ENCODE measurements at regions not wholly inside any gene's neighbourhood (a gene's known extent, or its start where the extent isn't known, plus 50 kb on each side); places are given as distances from the start of the nearest gene placed in this dataset.
A peak's percentile ranks its signal among the peaks of the same experiment; 100 is the strongest.

DNA sequence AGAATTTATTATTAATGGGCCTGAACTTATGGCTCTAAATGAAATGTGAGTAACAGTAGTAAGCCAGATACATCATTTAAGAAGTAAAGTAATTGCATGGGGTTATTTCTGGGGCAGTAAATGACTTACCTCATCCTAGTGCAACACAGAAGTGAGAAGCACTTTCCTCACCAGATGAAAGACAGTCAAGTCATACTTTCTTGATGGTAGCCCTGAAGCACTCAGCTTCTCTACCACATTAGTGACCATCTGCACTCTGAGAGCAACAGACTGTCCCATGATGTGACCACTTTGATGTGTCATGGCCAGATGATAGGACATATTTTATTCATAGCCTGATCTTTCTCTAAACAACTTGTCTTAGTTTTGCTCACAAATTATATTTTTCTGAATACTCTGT lies 369.5 kb upstream of the PHF14 start:
- TF ChIP-seq FOXM1 (IDR thresholded peaks at IDR 0.05; ENCODE audit: borderline replicate concordance, low read depth) (no peak), NFIC (IDR thresholded peaks at IDR 0.05) (no peak), EP300 (IDR thresholded peaks at IDR 0.05; ENCODE audit: borderline replicate concordance) (no peak), CREB1 (IDR thresholded peaks at IDR 0.05; ENCODE audit: low read depth) (no peak), TEAD4 (IDR thresholded peaks at IDR 0.05) (no peak), TCF12 (IDR thresholded peaks at IDR 0.05; ENCODE audit: low read depth) (no peak), CEBPB (IDR thresholded peaks at IDR 0.05) (no peak), YY1 (IDR thresholded peaks at IDR 0.05; ENCODE audit: low read depth) (no peak), ZBTB7A (IDR thresholded peaks at IDR 0.05; ENCODE audit: low read depth) (no peak), EGR1 (IDR thresholded peaks at IDR 0.05) (no peak), RAD21 (IDR thresholded peaks at IDR 0.05; ENCODE audit: low read depth) (no peak), TAF1 (IDR thresholded peaks at IDR 0.05; ENCODE audit: low read depth) (no peak)
- TF ChIP-seq, protein P1, sequence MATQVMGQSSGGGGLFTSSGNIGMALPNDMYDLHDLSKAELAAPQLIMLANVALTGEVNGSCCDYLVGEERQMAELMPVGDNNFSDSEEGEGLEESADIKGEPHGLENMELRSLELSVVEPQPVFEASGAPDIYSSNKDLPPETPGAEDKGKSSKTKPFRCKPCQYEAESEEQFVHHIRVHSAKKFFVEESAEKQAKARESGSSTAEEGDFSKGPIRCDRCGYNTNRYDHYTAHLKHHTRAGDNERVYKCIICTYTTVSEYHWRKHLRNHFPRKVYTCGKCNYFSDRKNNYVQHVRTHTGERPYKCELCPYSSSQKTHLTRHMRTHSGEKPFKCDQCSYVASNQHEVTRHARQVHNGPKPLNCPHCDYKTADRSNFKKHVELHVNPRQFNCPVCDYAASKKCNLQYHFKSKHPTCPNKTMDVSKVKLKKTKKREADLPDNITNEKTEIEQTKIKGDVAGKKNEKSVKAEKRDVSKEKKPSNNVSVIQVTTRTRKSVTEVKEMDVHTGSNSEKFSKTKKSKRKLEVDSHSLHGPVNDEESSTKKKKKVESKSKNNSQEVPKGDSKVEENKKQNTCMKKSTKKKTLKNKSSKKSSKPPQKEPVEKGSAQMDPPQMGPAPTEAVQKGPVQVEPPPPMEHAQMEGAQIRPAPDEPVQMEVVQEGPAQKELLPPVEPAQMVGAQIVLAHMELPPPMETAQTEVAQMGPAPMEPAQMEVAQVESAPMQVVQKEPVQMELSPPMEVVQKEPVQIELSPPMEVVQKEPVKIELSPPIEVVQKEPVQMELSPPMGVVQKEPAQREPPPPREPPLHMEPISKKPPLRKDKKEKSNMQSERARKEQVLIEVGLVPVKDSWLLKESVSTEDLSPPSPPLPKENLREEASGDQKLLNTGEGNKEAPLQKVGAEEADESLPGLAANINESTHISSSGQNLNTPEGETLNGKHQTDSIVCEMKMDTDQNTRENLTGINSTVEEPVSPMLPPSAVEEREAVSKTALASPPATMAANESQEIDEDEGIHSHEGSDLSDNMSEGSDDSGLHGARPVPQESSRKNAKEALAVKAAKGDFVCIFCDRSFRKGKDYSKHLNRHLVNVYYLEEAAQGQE (IDR thresholded peaks at IDR 0.05; ENCODE audit: low read depth) = no peak
- TF ChIP-seq, protein P2, sequence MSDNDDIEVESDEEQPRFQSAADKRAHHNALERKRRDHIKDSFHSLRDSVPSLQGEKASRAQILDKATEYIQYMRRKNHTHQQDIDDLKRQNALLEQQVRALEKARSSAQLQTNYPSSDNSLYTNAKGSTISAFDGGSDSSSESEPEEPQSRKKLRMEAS (IDR thresholded peaks at IDR 0.05) = no peak
- TF ChIP-seq, protein P3, sequence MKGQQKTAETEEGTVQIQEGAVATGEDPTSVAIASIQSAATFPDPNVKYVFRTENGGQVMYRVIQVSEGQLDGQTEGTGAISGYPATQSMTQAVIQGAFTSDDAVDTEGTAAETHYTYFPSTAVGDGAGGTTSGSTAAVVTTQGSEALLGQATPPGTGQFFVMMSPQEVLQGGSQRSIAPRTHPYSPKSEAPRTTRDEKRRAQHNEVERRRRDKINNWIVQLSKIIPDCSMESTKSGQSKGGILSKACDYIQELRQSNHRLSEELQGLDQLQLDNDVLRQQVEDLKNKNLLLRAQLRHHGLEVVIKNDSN (IDR thresholded peaks at IDR 0.05) = no peak

DNA sequence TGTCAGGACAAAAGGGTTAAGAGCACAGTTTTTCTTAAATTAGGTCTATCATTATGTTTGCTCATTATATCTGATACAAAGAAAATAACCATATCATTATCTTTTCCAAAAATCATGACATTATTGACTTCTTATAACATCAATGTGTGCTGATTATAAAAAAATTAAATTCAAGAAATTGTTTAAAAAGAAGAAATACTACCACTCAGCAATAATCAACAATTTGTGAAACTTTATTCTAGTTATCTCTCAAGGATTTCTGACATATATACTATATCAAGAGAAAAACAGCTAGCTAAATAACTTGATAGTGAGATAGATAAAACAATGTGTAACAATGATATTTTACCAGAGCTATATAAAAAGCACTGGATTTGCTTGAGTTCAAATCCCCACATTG lies 360.7 kb upstream of the PHF14 start:
- no peak for TF ChIP-seq CEBPB (IDR thresholded peaks at IDR 0.05)
- TF ChIP-seq, protein P3 (IDR thresholded peaks at IDR 0.05) = no peak
- TF ChIP-seq FOXM1 (IDR thresholded peaks at IDR 0.05; ENCODE audit: borderline replicate concordance, low read depth) = no peak
- TF ChIP-seq RAD21 (IDR thresholded peaks at IDR 0.05; ENCODE audit: low read depth) = no peak
- TF ChIP-seq YY1 (IDR thresholded peaks at IDR 0.05; ENCODE audit: low read depth) = no peak
- no peak for TF ChIP-seq NFIC (IDR thresholded peaks at IDR 0.05)
- TF ChIP-seq ZBTB7A (IDR thresholded peaks at IDR 0.05; ENCODE audit: low read depth) = no peak
- TF ChIP-seq TEAD4 (IDR thresholded peaks at IDR 0.05) = no peak

DNA sequence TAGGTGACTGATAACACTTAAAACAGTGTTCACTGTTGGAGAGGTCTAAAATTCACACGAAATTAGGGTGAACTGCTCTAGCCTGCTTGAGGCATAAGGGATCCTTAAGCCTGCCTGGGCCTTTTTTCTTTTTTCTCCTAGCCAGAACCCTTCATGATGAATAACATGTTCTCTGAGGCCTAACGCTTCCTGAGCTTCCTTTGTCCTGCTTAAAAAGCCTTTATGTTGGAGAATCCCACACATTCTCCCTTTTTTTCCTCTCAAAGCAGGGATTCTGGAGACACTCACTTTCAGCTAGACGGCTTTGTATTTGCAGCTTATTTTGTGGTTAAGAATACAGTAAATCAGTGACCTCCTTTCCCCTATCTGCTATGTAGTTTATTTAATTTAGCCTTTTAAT lies 354.7 kb upstream of the PHF14 start:
- TF ChIP-seq, protein P3 (IDR thresholded peaks at IDR 0.05) = no peak
- TF ChIP-seq EGR1 (IDR thresholded peaks at IDR 0.05) (no peak), YY1 (IDR thresholded peaks at IDR 0.05; ENCODE audit: low read depth) (no peak), CEBPB (IDR thresholded peaks at IDR 0.05) (no peak), FOXM1 (IDR thresholded peaks at IDR 0.05; ENCODE audit: borderline replicate concordance, low read depth) (no peak), TCF12 (IDR thresholded peaks at IDR 0.05; ENCODE audit: low read depth) (no peak), TAF1 (IDR thresholded peaks at IDR 0.05; ENCODE audit: low read depth) (no peak), ZBTB7A (IDR thresholded peaks at IDR 0.05; ENCODE audit: low read depth) (no peak), NFIC (IDR thresholded peaks at IDR 0.05) (no peak), CREB1 (IDR thresholded peaks at IDR 0.05; ENCODE audit: low read depth) (no peak), TEAD4 (IDR thresholded peaks at IDR 0.05) (no peak), RAD21 (IDR thresholded peaks at IDR 0.05; ENCODE audit: low read depth) (no peak)
- TF ChIP-seq, protein P1 (IDR thresholded peaks at IDR 0.05; ENCODE audit: low read depth) = no peak
- TF ChIP-seq, protein P2 (IDR thresholded peaks at IDR 0.05) = no peak

DNA sequence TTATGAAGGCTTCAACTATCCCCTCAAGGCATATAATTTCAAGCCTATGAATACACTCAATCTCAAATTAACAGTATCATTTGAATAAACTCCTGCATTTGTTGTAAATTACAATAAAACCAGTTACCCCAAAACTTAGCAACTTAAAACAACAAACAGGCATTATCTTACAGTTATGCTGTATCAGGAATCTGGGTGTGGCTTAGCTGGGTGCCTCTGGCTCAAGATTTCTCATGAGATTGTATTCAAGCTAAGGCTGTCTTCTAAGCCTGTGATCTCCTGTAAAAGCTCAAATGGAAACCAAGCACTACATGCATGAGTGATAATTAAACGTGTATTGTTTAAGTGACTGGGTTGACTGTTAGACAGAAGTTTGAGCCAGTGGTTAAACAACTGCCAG lies 341.0 kb upstream of the PHF14 start:
- peak; percentile 32; the same call in 1 of the 2 replicates for TF ChIP-seq TEAD4 (IDR thresholded peaks at IDR 0.05)
- 0 out of 2 replicates have a peak, but pooled peaks have one; percentile 12 for TF ChIP-seq NFIC (IDR thresholded peaks at IDR 0.05)
- TF ChIP-seq, protein P1 (IDR thresholded peaks at IDR 0.05; ENCODE audit: low read depth) = no peak

All from Ishikawa (cell line).